ENCODE measurements at regions not wholly inside any gene's neighbourhood (a gene's known extent, or its start where the extent isn't known, plus 50 kb on each side); places are given as distances from the start of the nearest gene placed in this dataset.

- ATAC-seq, result no peak
Observed at GRCh38 chr11:16410479-16410878, 54.1 kb upstream of the SOX6 start.

GRCh38 chr11:16408619-16409018, 52.3 kb upstream of the SOX6 start:
- no peak for ATAC-seq
- TF ChIP-seq PPARA (CRISPR knock-in tag; IDR thresholded peaks at IDR 0.05; ENCODE audit: borderline replicate concordance), result no peak
- no peak for TF ChIP-seq CSDC2 (CRISPR knock-in tag; IDR thresholded peaks at IDR 0.05)
- no peak for TF ChIP-seq GLIS3 (CRISPR knock-in tag; IDR thresholded peaks at IDR 0.05)
- no peak for TF ChIP-seq ZC3H10 (CRISPR knock-in tag; IDR thresholded peaks at IDR 0.05)
- no peak for TF ChIP-seq ZNF70 (CRISPR knock-in tag; IDR thresholded peaks at IDR 0.05)
- no peak for TF ChIP-seq BACH2 (CRISPR knock-in tag; IDR thresholded peaks at IDR 0.05; ENCODE audit: borderline replicate concordance)
- TF ChIP-seq TSHZ2 (CRISPR knock-in tag; IDR thresholded peaks at IDR 0.05), result no peak
- TF ChIP-seq ZNF565 (CRISPR knock-in tag; conservative IDR thresholded peaks at IDR 0.05; ENCODE audit: low read depth), result no peak

More at GRCh38 chr11:16410479-16410878, 54.1 kb upstream of the SOX6 start:
- TF ChIP-seq ZNF565 (CRISPR knock-in tag; conservative IDR thresholded peaks at IDR 0.05; ENCODE audit: low read depth) (no peak), ZC3H10 (CRISPR knock-in tag; IDR thresholded peaks at IDR 0.05) (no peak), OSR1 (CRISPR knock-in tag; IDR thresholded peaks at IDR 0.05) (no peak), RARB (CRISPR knock-in tag; IDR thresholded peaks at IDR 0.05) (no peak), ZFP30 (CRISPR knock-in tag; IDR thresholded peaks at IDR 0.05) (no peak), CSDC2 (CRISPR knock-in tag; IDR thresholded peaks at IDR 0.05) (no peak), POU6F1 (CRISPR knock-in tag; IDR thresholded peaks at IDR 0.05; ENCODE audit: borderline replicate concordance, low read depth) (no peak), ZNF8 (CRISPR knock-in tag; IDR thresholded peaks at IDR 0.05) (no peak), CSRNP3 (CRISPR knock-in tag; IDR thresholded peaks at IDR 0.05) (no peak), TCF4 (CRISPR knock-in tag; IDR thresholded peaks at IDR 0.05; ENCODE audit: borderline replicate concordance) (no peak), BACH2 (CRISPR knock-in tag; IDR thresholded peaks at IDR 0.05; ENCODE audit: borderline replicate concordance) (no peak), GLIS3 (CRISPR knock-in tag; IDR thresholded peaks at IDR 0.05) (no peak), SNAI2 (CRISPR knock-in tag; IDR thresholded peaks at IDR 0.05) (no peak), TOX (CRISPR knock-in tag; IDR thresholded peaks at IDR 0.05; ENCODE audit: borderline replicate concordance) (no peak)

GRCh38 chr11:16406226-16406625, 49.9 kb upstream of the SOX6 start:
- ATAC-seq, result no peak

More at GRCh38 chr11:16406226-16406625, 49.9 kb upstream of the SOX6 start:
- no peak for TF ChIP-seq ZNF565 (CRISPR knock-in tag; conservative IDR thresholded peaks at IDR 0.05; ENCODE audit: low read depth)
- TF ChIP-seq BACH2 (CRISPR knock-in tag; IDR thresholded peaks at IDR 0.05; ENCODE audit: borderline replicate concordance), result no peak
- no peak for TF ChIP-seq CSDC2 (CRISPR knock-in tag; IDR thresholded peaks at IDR 0.05)

All from SK-N-SH treated with all-trans-retinoic acid at 6 μM for 48 hours (cell line).